ENCODE measurements at regions not wholly inside any gene's neighbourhood (a gene's known extent, or its start where the extent isn't known, plus 50 kb on each side); places are given as distances from the start of the nearest gene placed in this dataset.

GRCh38 chr15:95680728-95681127 lies 649.8 kb upstream of the NR2F2 start:
- Mint-ChIP-seq H3K4me1 (peaks cover 5% of the 10 kb centered on the region; the same call in 1 of the 2 replicates), H3K4me3 (no peak overlapping the region), H3K27ac (no peak overlapping the region), H3K27me3 (ENCODE audit: low read depth) (no peaks in the 10 kb centered on the region), H3K9me3 (peaks cover 7% of the 10 kb centered on the region), H3K36me3 (no peaks in the 10 kb centered on the region)
- ATAC-seq, result no peak
- POLR2A ChIA-PET, result no interaction called here
- no peak for DNase-seq (ENCODE audit: low spot score)
- CTCF ChIA-PET, result no interaction called here
- no peak for TF ChIP-seq USF2 (CRISPR knock-in tag; IDR thresholded peaks at IDR 0.05)

- ATAC-seq, result no peak
- POLR2A ChIA-PET, result no interaction called here
These were observed 648.5 kb upstream of the NR2F2 start for GRCh38 chr15:95681836-95682544.

More at GRCh38 chr15:95681836-95682544, 648.5 kb upstream of the NR2F2 start:
- H3K27ac Mint-ChIP-seq, result no peak overlapping the region
- no peaks in the 10 kb centered on the region for H3K9me3 Mint-ChIP-seq
- H3K27me3 Mint-ChIP-seq (ENCODE audit: low read depth), result no peaks in the 10 kb centered on the region
- CTCF ChIA-PET, result no interaction called here
- peaks cover 5% of the 10 kb centered on the region; the same call in 1 of the 2 replicates for H3K4me1 Mint-ChIP-seq
- TF ChIP-seq NFATC4 (CRISPR knock-in tag; IDR thresholded peaks at IDR 0.05), result no peak
- TF ChIP-seq SMAD3 (CRISPR knock-in tag; IDR thresholded peaks at IDR 0.05; ENCODE audit: borderline replicate concordance), result no peak
- no peak for TF ChIP-seq TEAD1 (CRISPR knock-in tag; IDR thresholded peaks at IDR 0.05)
- no peak for TF ChIP-seq ZNF671 (CRISPR knock-in tag; IDR thresholded peaks at IDR 0.05)
- no peak for TF ChIP-seq CDX4 (CRISPR knock-in tag; IDR thresholded peaks at IDR 0.05; ENCODE audit: borderline replicate concordance)
- no peak for TF ChIP-seq ATF6 (CRISPR knock-in tag; IDR thresholded peaks at IDR 0.05)
- TF ChIP-seq ZNF121 (CRISPR knock-in tag; IDR thresholded peaks at IDR 0.05), result no peak
- no peak for TF ChIP-seq NR3C1 (CRISPR knock-in tag; conservative IDR thresholded peaks at IDR 0.05; ENCODE audit: low read depth)
- TF ChIP-seq ZNF416 (CRISPR knock-in tag; IDR thresholded peaks at IDR 0.05), result no peak
- TF ChIP-seq PRRX2 (CRISPR knock-in tag; IDR thresholded peaks at IDR 0.05), result no peak
- TF ChIP-seq HMGXB4 (CRISPR knock-in tag; IDR thresholded peaks at IDR 0.05), result no peak
- TF ChIP-seq ETV6 (CRISPR knock-in tag; IDR thresholded peaks at IDR 0.05), result no peak
- TF ChIP-seq TCF7 (CRISPR knock-in tag; IDR thresholded peaks at IDR 0.05; ENCODE audit: low read depth), result no peak
- TF ChIP-seq MLX (CRISPR knock-in tag; IDR thresholded peaks at IDR 0.05), result no peak
- TF ChIP-seq ELF4 (CRISPR knock-in tag; IDR thresholded peaks at IDR 0.05; ENCODE audit: low read depth), result no peak
- no peak for TF ChIP-seq ZBTB43 (CRISPR knock-in tag; IDR thresholded peaks at IDR 0.05)
- TF ChIP-seq ZNF512 (CRISPR knock-in tag; IDR thresholded peaks at IDR 0.05; ENCODE audit: borderline replicate concordance), result no peak
- TF ChIP-seq MYBL2 (CRISPR knock-in tag; IDR thresholded peaks at IDR 0.05), result no peak
- no peaks in the 10 kb centered on the region for H3K36me3 Mint-ChIP-seq
- H3K4me3 Mint-ChIP-seq, result no peak overlapping the region
- DNase-seq (ENCODE audit: low spot score), result no peak
